ENCODE measurements at regions not wholly inside any gene's neighbourhood (a gene's known extent, or its start where the extent isn't known, plus 50 kb on each side); places are given as distances from the start of the nearest gene placed in this dataset.
"Not testable (repeated sequence)": the region's sequence is repeated elsewhere in the genome, so short reads cannot be mapped to it uniquely, and the experiment has no call there.

- no peaks in the 10 kb centered on the region for H3K36me3 ChIP-seq (ENCODE audit: control insufficient read depth, insufficient read depth, low read length)
Measured at GRCh38 chr4:132670557-132670956, 478.5 kb upstream of the PCDH10 start.

GRCh38 chr4:132683957-132684356, 465.1 kb upstream of the PCDH10 start:
- Histone ChIP-seq H3K9me3 (ENCODE audit: control insufficient read depth, low read length) (no peaks in the 10 kb centered on the region), H3K79me2 (no peaks in the 10 kb centered on the region), H3K4me2 (ENCODE audit: low read length) (no peak overlapping the region), H3K4me3 (ENCODE audit: low read depth, low read length) (no peak overlapping the region), H3K4me1 (no peaks in the 10 kb centered on the region), H3K27me3 (ENCODE audit: control insufficient read depth, insufficient read depth, low read length) (no peaks in the 10 kb centered on the region), H2AFZ (no peak overlapping the region), H3K36me3 (ENCODE audit: control insufficient read depth, insufficient read depth, low read length) (no peaks in the 10 kb centered on the region), H3K9ac (no peak overlapping the region), H3K27ac (no peak overlapping the region)
- TF ChIP-seq CTCF (IDR thresholded peaks at IDR 0.05) = no peak

More at GRCh38 chr4:132670557-132670956, 478.5 kb upstream of the PCDH10 start:
- Histone ChIP-seq H3K4me2 (ENCODE audit: low read length) (no peak overlapping the region), H3K9me3 (ENCODE audit: control insufficient read depth, low read length) (no peaks in the 10 kb centered on the region), H3K27ac (no peak overlapping the region), H3K9ac (no peak overlapping the region), H3K4me1 (no peaks in the 10 kb centered on the region), H3K79me2 (no peaks in the 10 kb centered on the region), H3K27me3 (ENCODE audit: control insufficient read depth, insufficient read depth, low read length) (no peaks in the 10 kb centered on the region), H2AFZ (no peak overlapping the region), H3K4me3 (ENCODE audit: low read depth, low read length) (no peak overlapping the region)
- no peak for TF ChIP-seq CTCF (IDR thresholded peaks at IDR 0.05)

- Histone ChIP-seq H3K79me2 (no peaks in the 10 kb centered on the region), H2AFZ (no peak overlapping the region), H3K9me3 (ENCODE audit: control insufficient read depth, low read length) (no peaks in the 10 kb centered on the region), H3K4me2 (ENCODE audit: low read length) (no peak overlapping the region), H3K4me1 (no peaks in the 10 kb centered on the region), H3K27me3 (ENCODE audit: control insufficient read depth, insufficient read depth, low read length) (no peaks in the 10 kb centered on the region), H3K27ac (no peak overlapping the region), H3K4me3 (ENCODE audit: low read depth, low read length) (no peak overlapping the region), H3K9ac (no peak overlapping the region), H3K36me3 (ENCODE audit: control insufficient read depth, insufficient read depth, low read length) (no peaks in the 10 kb centered on the region)
- TF ChIP-seq CTCF (IDR thresholded peaks at IDR 0.05) = no peak
Measured at GRCh38 chr4:132691026-132691425, 458.1 kb upstream of the PCDH10 start.

- Histone ChIP-seq H2AFZ (no peak overlapping the region), H3K4me1 (no peaks in the 10 kb centered on the region), H3K36me3 (ENCODE audit: control insufficient read depth, insufficient read depth, low read length) (no peaks in the 10 kb centered on the region), H3K4me3 (ENCODE audit: low read depth, low read length) (no peak overlapping the region), H3K79me2 (no peaks in the 10 kb centered on the region), H3K4me2 (ENCODE audit: low read length) (no peak overlapping the region), H3K27me3 (ENCODE audit: control insufficient read depth, insufficient read depth, low read length) (no peaks in the 10 kb centered on the region), H3K9ac (no peak overlapping the region), H3K9me3 (ENCODE audit: control insufficient read depth, low read length) (no peaks in the 10 kb centered on the region), H3K27ac (no peak overlapping the region)
- TF ChIP-seq CTCF (IDR thresholded peaks at IDR 0.05) = no peak
Measured at GRCh38 chr4:132691668-132692067, 457.4 kb upstream of the PCDH10 start.

- no peak overlapping the region for H3K4me3 ChIP-seq (ENCODE audit: low read depth, low read length)
- no peak overlapping the region for H3K4me2 ChIP-seq (ENCODE audit: low read length)
- no peaks in the 10 kb centered on the region for H3K36me3 ChIP-seq (ENCODE audit: control insufficient read depth, insufficient read depth, low read length)
- no peaks in the 10 kb centered on the region for H3K4me1 ChIP-seq
- no peak overlapping the region for H3K27ac ChIP-seq
- TF ChIP-seq CTCF (IDR thresholded peaks at IDR 0.05) = no peak
- H2AFZ ChIP-seq = no peak overlapping the region
- H3K79me2 ChIP-seq = no peaks in the 10 kb centered on the region
- no peaks in the 10 kb centered on the region for H3K9me3 ChIP-seq (ENCODE audit: control insufficient read depth, low read length)
- no peak overlapping the region for H3K9ac ChIP-seq
- H3K27me3 ChIP-seq (ENCODE audit: control insufficient read depth, insufficient read depth, low read length) = no peaks in the 10 kb centered on the region
Measured at GRCh38 chr4:132694775-132695174, 454.3 kb upstream of the PCDH10 start.

- not testable (repeated sequence) for H3K27ac ChIP-seq; H3K9ac ChIP-seq; H3K4me2 ChIP-seq (ENCODE audit: low read length); H3K9me3 ChIP-seq (ENCODE audit: control insufficient read depth, low read length); H3K4me3 ChIP-seq (ENCODE audit: low read depth, low read length); H3K36me3 ChIP-seq (ENCODE audit: control insufficient read depth, insufficient read depth, low read length); H3K4me1 ChIP-seq; H3K79me2 ChIP-seq; H3K27me3 ChIP-seq (ENCODE audit: control insufficient read depth, insufficient read depth, low read length); H2AFZ ChIP-seq
Measured at GRCh38 chr4:132697505-132697904, 451.6 kb upstream of the PCDH10 start.
